ENCODE measurements at regions not wholly inside any gene's neighbourhood (a gene's known extent, or its start where the extent isn't known, plus 50 kb on each side); places are given as distances from the start of the nearest gene placed in this dataset.
"Not testable (repeated sequence)": the region's sequence is repeated elsewhere in the genome, so short reads cannot be mapped to it uniquely, and the experiment has no call there.

DNA sequence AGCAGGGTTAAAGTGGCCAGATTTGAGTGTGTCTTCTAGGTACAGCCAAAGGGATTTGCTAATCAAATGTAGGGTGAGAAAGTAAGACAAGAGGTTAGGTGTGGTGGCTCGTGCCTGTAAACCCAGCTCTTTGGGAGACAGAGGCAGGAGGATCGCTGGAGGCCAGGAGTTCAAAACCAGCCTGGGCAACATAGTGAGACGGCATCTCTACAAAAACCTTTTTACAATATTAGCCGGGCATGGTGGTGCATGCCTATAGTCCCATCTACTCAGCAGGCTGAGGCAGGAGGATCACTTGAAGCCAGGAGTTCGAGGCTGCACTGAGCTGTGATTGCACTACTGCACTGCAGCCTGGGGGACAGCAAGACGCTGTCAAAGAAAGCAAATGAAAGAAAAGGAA lies 294.5 kb downstream of the GOLGA6L6 start:
- TF ChIP-seq TAF1 (IDR thresholded peaks at IDR 0.05; ENCODE audit: low read depth); EZH2 (IDR thresholded peaks at IDR 0.05; ENCODE audit: borderline replicate concordance, insufficient read depth, low read length, poor library complexity, severe bottlenecking); EP300 (conservative IDR thresholded peaks at IDR 0.05; ENCODE audit: poor library complexity, severe bottlenecking): not testable (repeated sequence)

Data from neural cell (in vitro differentiated cells).